Ovary (tissue), 7 donors: ENCODE measurements at regions not wholly inside any gene's neighbourhood (a gene's known extent, or its start where the extent isn't known, plus 50 kb on each side); places are given as distances from the start of the nearest gene placed in this dataset.

Experiments used
- DNase-seq, 5 donors: peaks; one replicate each; pipeline ENCODE4 v3.0.0-alpha.2; 2019 to 2020
- H3K27ac ChIP-seq, 2 donors: fragments of 200-600 bp; one replicate each; pipeline versions ENCODE4 v1.5.1 to v1.8.0; 2019 to 2022
- H3K27me3 ChIP-seq: fragments of 200-600 bp; one replicate; pipeline ENCODE4 v1.8.0; 2022
- H3K36me3 ChIP-seq: fragments of 200-600 bp; sonication (generic); one replicate; pipeline ENCODE4 v1.5.1; 2019
- H3K4me1 ChIP-seq: one replicate; pipeline ENCODE4 v1.8.1; 2013; ENCODE audit warnings: mild to moderate bottlenecking, moderate library complexity; ENCODE audit not compliant: insufficient read depth
- H3K4me3 ChIP-seq: fragments of 200-600 bp; sonication (generic); one replicate; pipeline ENCODE4 v1.5.1; 2017
- H3K9me3 ChIP-seq, 2 donors: fragments of 200-600 bp in 1 of 2; sonication (generic) in 1 of 2; one replicate each; pipeline versions ENCODE4 v1.5.1 to v1.8.1; 2013 to 2019; ENCODE audit warnings: mild to moderate bottlenecking in 1 of 2, moderate library complexity in 1 of 2
- EP300 ChIP-seq: sonication (generic); formaldehyde crosslinking; IDR thresholded peaks from one replicate; pipeline ENCODE4 v1.6.1; 2017; ENCODE audit warnings: antibody characterized with exemption
- POLR2A ChIP-seq: fragments of 450-650 bp; IDR thresholded peaks from one replicate; pipeline ENCODE4 v1.6.1; 2017; ENCODE audit warnings: antibody characterized with exemption, mild to moderate bottlenecking, moderate library complexity
- WGBS, 3 donors: extraction: QIAGEN DNeasy Blood & Tissue Kit in 1 of 3; methylation state at CpG; one replicate each; pipeline versions ENCODE4 v1.1.5 to v1.1.7; 2013 to 2017; 5-methylcytosine and 5-hydroxymethylcytosine counted together
- intact Hi-C, 4 donors: fragments of 100-400 bp; cut with DNase I; formaldehyde crosslinking; loops; one replicate each; pipeline versions ENCODE4 v1.11.0 to v1.15.1; 2022 to 2023
- TF ChIP-seq, protein P1 (sequence below), 3 donors: fragments of 450-650 bp in 2 of 3; fragments of 200-600 bp in 1 of 3; IDR thresholded peaks; one replicate each; pipeline versions ENCODE4 v1.5.1 to v1.8.0; 2016 to 2022; ENCODE audit warnings: antibody characterized with exemption in 3 of 3, mild to moderate bottlenecking in 1 of 3
- donor health status: DM: no; HTN: no; CAD: no; lungs with moderate emphysema.
- donor health status: DM: no; HTN: no; CAD: no.
- donor health status: Bipolar disorder and iron deficiency.
- donor health status: DM: no; HTN: no; CAD: no.
- donor health status: DM: yes; HTN: yes; CAD: no.

DNA sequence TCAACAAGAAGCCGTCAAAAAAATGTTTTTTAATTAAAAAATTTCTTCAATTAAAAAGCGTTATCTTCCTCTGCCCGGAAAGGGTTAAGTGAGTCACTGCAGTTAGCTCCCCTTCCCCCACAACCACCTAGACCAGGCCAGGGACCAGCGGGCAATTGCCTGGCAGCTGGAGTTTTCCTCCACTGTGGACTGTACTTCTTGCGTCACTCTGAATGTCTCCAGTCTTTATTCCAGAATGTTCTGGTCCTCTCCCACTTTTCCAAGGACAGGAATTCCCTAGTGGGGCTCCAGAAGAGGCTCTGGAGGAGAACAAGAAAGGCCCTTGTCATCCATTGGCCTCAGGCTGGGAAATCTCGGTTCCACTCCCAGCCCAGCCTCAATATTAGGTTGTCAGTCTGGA, 114.0 kb downstream of the C9orf50 start:
- Histone ChIP-seq H3K36me3 (no peaks in the 10 kb centered on the region), H3K9me3 (no peaks in the 10 kb centered on the region), H3K27ac (no peak overlapping the region), H3K4me1 (no peaks in the 10 kb centered on the region), H3K4me3 (no peak overlapping the region), H3K27me3 (no peaks in the 10 kb centered on the region)
- TF ChIP-seq, protein P1, sequence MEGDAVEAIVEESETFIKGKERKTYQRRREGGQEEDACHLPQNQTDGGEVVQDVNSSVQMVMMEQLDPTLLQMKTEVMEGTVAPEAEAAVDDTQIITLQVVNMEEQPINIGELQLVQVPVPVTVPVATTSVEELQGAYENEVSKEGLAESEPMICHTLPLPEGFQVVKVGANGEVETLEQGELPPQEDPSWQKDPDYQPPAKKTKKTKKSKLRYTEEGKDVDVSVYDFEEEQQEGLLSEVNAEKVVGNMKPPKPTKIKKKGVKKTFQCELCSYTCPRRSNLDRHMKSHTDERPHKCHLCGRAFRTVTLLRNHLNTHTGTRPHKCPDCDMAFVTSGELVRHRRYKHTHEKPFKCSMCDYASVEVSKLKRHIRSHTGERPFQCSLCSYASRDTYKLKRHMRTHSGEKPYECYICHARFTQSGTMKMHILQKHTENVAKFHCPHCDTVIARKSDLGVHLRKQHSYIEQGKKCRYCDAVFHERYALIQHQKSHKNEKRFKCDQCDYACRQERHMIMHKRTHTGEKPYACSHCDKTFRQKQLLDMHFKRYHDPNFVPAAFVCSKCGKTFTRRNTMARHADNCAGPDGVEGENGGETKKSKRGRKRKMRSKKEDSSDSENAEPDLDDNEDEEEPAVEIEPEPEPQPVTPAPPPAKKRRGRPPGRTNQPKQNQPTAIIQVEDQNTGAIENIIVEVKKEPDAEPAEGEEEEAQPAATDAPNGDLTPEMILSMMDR (IDR thresholded peaks at IDR 0.05), result no peak
- no peak for TF ChIP-seq EP300
- TF ChIP-seq POLR2A, result no peak
- no peak for DNase-seq
- 53 to 60% (median 53%) methylated on average over 6 of the region's 6 CpGs for WGBS, 3 donors
- intact Hi-C loops, result no loop called here

GRCh38 chr9:129506041-129506440, 114.9 kb downstream of the C9orf50 start:
- DNase-seq, result no peak
- Histone ChIP-seq H3K27me3 (no peaks in the 10 kb centered on the region), H3K4me3 (no peak overlapping the region), H3K36me3 (no peaks in the 10 kb centered on the region), H3K27ac (no peak overlapping the region), H3K9me3 (no peaks in the 10 kb centered on the region), H3K4me1 (no peaks in the 10 kb centered on the region)
- TF ChIP-seq EP300, result no peak
- TF ChIP-seq, protein P1 (IDR thresholded peaks at IDR 0.05), result no peak
- no peak for TF ChIP-seq POLR2A
- WGBS, 3 donors, result 91 to 95% (median 93%) methylated on average over 13 of the region's 13 CpGs
- intact Hi-C loops, result no loop called here

DNA sequence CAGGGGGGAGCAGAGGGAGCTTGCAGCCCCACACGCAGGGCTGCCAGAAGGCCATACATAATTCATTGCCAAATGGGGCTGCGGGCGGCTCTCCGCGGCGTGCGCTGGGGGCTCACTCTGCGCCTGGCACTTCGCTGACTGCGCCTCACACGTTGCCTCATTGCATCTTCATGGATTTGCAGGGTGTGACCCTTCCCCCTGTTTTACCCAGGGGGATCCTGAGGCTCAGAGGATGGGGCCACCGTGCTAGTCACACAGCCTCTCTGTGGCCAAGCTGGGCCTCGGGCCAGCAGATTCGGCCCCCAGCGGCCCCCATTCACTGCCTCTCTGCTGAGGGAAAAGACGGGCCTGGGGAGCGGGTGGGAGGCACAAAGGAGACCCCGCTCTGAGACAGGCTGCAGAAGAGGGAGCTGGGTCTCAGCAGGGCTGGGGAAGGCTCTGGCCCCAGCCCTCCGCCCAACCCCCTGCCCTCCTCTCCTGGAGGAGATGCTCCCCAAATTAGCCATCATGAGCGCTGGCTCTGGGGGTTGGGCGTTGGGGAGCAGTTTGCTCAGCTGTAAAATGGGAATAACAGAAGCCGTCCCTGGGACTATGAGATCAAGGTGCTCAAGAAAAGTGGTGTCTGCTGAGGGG, 115.5 kb downstream of the C9orf50 start:
- no peak for TF ChIP-seq EP300
- TF ChIP-seq, protein P1 (IDR thresholded peaks at IDR 0.05), result no peak
- no peak for DNase-seq
- intact Hi-C loops, result no loop called here
- no peaks in the 10 kb centered on the region for H3K9me3 ChIP-seq
- no peak overlapping the region for H3K4me3 ChIP-seq
- WGBS, 3 donors, result 69 to 73% (median 71%) methylated on average over 22 of the region's 22 CpGs
- no peaks in the 10 kb centered on the region for H3K36me3 ChIP-seq
- no peak overlapping the region for H3K27ac ChIP-seq
- peaks cover 2% of the 10 kb centered on the region for H3K4me1 ChIP-seq
- no peaks in the 10 kb centered on the region for H3K27me3 ChIP-seq

DNA sequence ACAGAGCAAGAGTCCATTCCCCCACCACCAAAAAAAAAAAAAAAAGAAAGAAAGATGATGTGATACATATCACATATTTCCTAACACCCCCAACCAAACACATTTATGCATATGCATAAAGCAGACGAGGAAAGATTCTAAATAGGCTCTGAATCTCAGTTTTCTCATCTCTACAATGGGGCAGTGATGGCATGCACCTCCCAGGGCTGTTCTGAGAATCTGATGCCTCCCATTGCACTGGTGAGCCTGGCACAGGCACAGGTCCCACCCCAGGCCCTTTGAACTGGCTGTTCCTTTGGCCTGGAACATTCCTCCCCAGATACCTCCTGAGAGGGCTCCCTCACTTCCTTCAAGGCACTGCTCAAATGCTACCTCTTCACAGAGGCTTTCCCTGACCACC, 116.5 kb downstream of the C9orf50 start:
- H3K36me3 ChIP-seq, result no peaks in the 10 kb centered on the region

More for the DNA sequence above, 116.5 kb downstream of the C9orf50 start:
- H3K27ac ChIP-seq, result no peak overlapping the region
- WGBS, 3 donors, result 67 to 95% (median 81%) methylated on average over 1 of the region's 1 CpG
- H3K9me3 ChIP-seq, result no peaks in the 10 kb centered on the region
- intact Hi-C loops, result loop anchor here in 3 of 4 donors (5.0 kb wide), 2 partner anchors 43 to 98 kb away; no protein-coding TSS in a partner anchor
- TF ChIP-seq POLR2A (no peak), EP300 (no peak)
- TF ChIP-seq, protein P1 (IDR thresholded peaks at IDR 0.05), result no peak
- no peak for DNase-seq
- H3K4me3 ChIP-seq, result no peak overlapping the region
- peaks cover 5% of the 10 kb centered on the region for H3K4me1 ChIP-seq
- H3K27me3 ChIP-seq, result no peaks in the 10 kb centered on the region
